ENCODE measurements at regions not wholly inside any gene's neighbourhood (a gene's known extent, or its start where the extent isn't known, plus 50 kb on each side); places are given as distances from the start of the nearest gene placed in this dataset.

- intact Hi-C loops (cut with DNase I; ENCODE audit: low total_unique reads) = no loop called here
- Histone ChIP-seq H3K27me3 (no peaks in the 10 kb centered on the region), H3K27ac (no peak overlapping the region), H3K36me3 (no peaks in the 10 kb centered on the region), H3K4me3 (no peak overlapping the region), H3K9me3 (no peaks in the 10 kb centered on the region), H3K4me1 (no peaks in the 10 kb centered on the region)
- TF ChIP-seq POLR2AphosphoS5 (IDR thresholded peaks at IDR 0.05) (no peak), EP300 (IDR thresholded peaks at IDR 0.05; ENCODE audit: low read depth) (no peak), POLR2A (IDR thresholded peaks at IDR 0.05) (no peak), CTCF (IDR thresholded peaks at IDR 0.05) (no peak)
- 92 to 96% methylated on average over 2 of the region's 2 CpGs for WGBS, 2 donors (ENCODE audit: low coverage in 1 of 2)
- no peak for DNase-seq
- in situ Hi-C loops (cut with MboI; ENCODE audit: low pct_ligation_motif_present in 1 of 4, low pct_unique_long_range_greater_than_20kb in 1 of 4, low sequenced_read_pairs in 3 of 4) = no loop called here
Observed at GRCh38 chr4:81667539-81667938, 195.8 kb upstream of the RASGEF1B start.

GRCh38 chr4:81666491-81666890, 194.8 kb upstream of the RASGEF1B start:
- in situ Hi-C loops (cut with MboI; ENCODE audit: low pct_ligation_motif_present in 1 of 4, low pct_unique_long_range_greater_than_20kb in 1 of 4, low sequenced_read_pairs in 3 of 4) (no loop called here), intact Hi-C loops (cut with DNase I; ENCODE audit: low total_unique reads) (no loop called here)
- Histone ChIP-seq H3K27me3 (no peaks in the 10 kb centered on the region), H3K36me3 (no peaks in the 10 kb centered on the region), H3K4me1 (no peaks in the 10 kb centered on the region), H3K4me3 (no peak overlapping the region), H3K27ac (no peak overlapping the region), H3K9me3 (no peaks in the 10 kb centered on the region)
- TF ChIP-seq POLR2AphosphoS5 (IDR thresholded peaks at IDR 0.05) (no peak), EP300 (IDR thresholded peaks at IDR 0.05; ENCODE audit: low read depth) (no peak), CTCF (IDR thresholded peaks at IDR 0.05) (no peak), POLR2A (IDR thresholded peaks at IDR 0.05) (no peak)
- no peak for DNase-seq

DNA sequence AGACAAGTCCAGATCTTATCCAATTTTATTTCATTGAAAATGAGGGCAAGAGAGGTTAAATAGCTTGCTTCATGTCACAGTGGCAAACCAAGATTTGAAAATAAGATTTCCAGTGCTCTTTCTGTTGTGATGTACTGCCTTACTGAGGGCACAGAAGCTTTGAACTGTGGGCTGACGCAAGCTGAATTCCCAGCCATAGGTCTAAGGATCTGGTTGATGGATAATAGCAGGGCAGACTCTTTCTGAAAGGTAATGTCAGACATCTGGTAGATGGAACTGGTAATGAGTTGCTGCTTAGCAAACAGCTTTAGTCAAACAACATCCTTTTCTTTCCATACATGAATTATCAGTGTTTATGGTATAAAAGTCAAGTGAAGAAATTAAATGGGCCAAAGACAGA, 193.9 kb upstream of the RASGEF1B start:
- H3K27me3 ChIP-seq = no peaks in the 10 kb centered on the region
- no peaks in the 10 kb centered on the region for H3K36me3 ChIP-seq
- H3K9me3 ChIP-seq = no peaks in the 10 kb centered on the region
- DNase-seq = no peak
- H3K4me3 ChIP-seq = no peak overlapping the region
- intact Hi-C loops (cut with DNase I; ENCODE audit: low total_unique reads) = no loop called here
- no peaks in the 10 kb centered on the region for H3K4me1 ChIP-seq
- TF ChIP-seq POLR2A (IDR thresholded peaks at IDR 0.05) = no peak
- no peak for TF ChIP-seq EP300 (IDR thresholded peaks at IDR 0.05; ENCODE audit: low read depth)
- no peak for TF ChIP-seq CTCF (IDR thresholded peaks at IDR 0.05)
- TF ChIP-seq POLR2AphosphoS5 (IDR thresholded peaks at IDR 0.05) = no peak
- in situ Hi-C loops (cut with MboI; ENCODE audit: low pct_ligation_motif_present in 1 of 4, low pct_unique_long_range_greater_than_20kb in 1 of 4, low sequenced_read_pairs in 3 of 4) = no loop called here
- 94% methylated on average over 1 of the region's 1 CpG; no CpG with 5 or more reads in 1 of the 2 donors for WGBS, 2 donors (ENCODE audit: low coverage in 1 of 2)
- H3K27ac ChIP-seq = no peak overlapping the region

- TF ChIP-seq EP300 (IDR thresholded peaks at IDR 0.05; ENCODE audit: low read depth) (no peak), CTCF (IDR thresholded peaks at IDR 0.05) (no peak), POLR2AphosphoS5 (IDR thresholded peaks at IDR 0.05) (no peak), POLR2A (IDR thresholded peaks at IDR 0.05) (no peak)
- Histone ChIP-seq H3K27ac (no peak overlapping the region), H3K4me3 (no peak overlapping the region), H3K4me1 (no peaks in the 10 kb centered on the region), H3K27me3 (no peaks in the 10 kb centered on the region), H3K9me3 (no peaks in the 10 kb centered on the region), H3K36me3 (no peaks in the 10 kb centered on the region)
- DNase-seq = no peak
- in situ Hi-C loops (cut with MboI; ENCODE audit: low pct_ligation_motif_present in 1 of 4, low pct_unique_long_range_greater_than_20kb in 1 of 4, low sequenced_read_pairs in 3 of 4) = no loop called here
- intact Hi-C loops (cut with DNase I; ENCODE audit: low total_unique reads) = no loop called here
Observed at GRCh38 chr4:81665045-81665444, 193.3 kb upstream of the RASGEF1B start.

All from transverse colon (tissue), 4 donors.